HepG2 (cell line): ENCODE measurements at regions not wholly inside any gene's neighbourhood (a gene's known extent, or its start where the extent isn't known, plus 50 kb on each side); places are given as distances from the start of the nearest gene placed in this dataset.

Experiments used
- HNF4A ChIP-seq: sonication (generic); formaldehyde crosslinking; IDR thresholded peaks from 2 replicates; pipeline ENCODE4 v1.4.0; 2020; ENCODE audit warnings: missing genetic modification reagents
- KDM6A ChIP-seq: IDR thresholded peaks from 2 replicates; pipeline ENCODE4 v1.6.1; 2016; ENCODE audit warnings: low read depth
- RARA ChIP-seq: IDR thresholded peaks from 2 replicates; pipeline ENCODE4 v1.6.1; 2016; ENCODE audit warnings: missing genetic modification reagents, missing compliant biosample characterization
- SNAPC2 ChIP-seq: sonication (generic); formaldehyde crosslinking; IDR thresholded peaks from 2 replicates; pipeline ENCODE4 v1.8.1; 2022; ENCODE audit warnings: mild to moderate bottlenecking, missing genetic modification reagents
- TCF7 ChIP-seq: sonication (generic); IDR thresholded peaks from 2 replicates; pipeline ENCODE4 v1.6.1; 2016; ENCODE audit warnings: antibody characterized with exemption, low read depth
- TF ChIP-seq, protein P1 (sequence below): sonication (generic); formaldehyde crosslinking; IDR thresholded peaks from 2 replicates; pipeline ENCODE4 v1.4.0; 2020; ENCODE audit warnings: missing genetic modification reagents, borderline replicate concordance
- TF ChIP-seq, protein P2 (sequence below): sonication (generic); formaldehyde crosslinking; IDR thresholded peaks from 2 replicates; pipeline ENCODE4 v1.4.0; 2020; ENCODE audit warnings: mild to moderate bottlenecking, missing genetic modification reagents, borderline replicate concordance
- TF ChIP-seq, protein P3 (sequence below): sonication (generic); formaldehyde crosslinking; IDR thresholded peaks from 2 replicates; pipeline ENCODE4 v1.5.0; 2020; ENCODE audit warnings: missing genetic modification reagents
- TF ChIP-seq, protein P4 (sequence below), 2 experiments: sonication (generic) in 1 of 2; formaldehyde crosslinking in 1 of 2; IDR thresholded peaks; 2 replicates each; pipeline versions ENCODE4 v1.4.0 to v1.6.1; 2016 to 2020; ENCODE audit warnings: borderline replicate concordance in 1 of 2, low read depth in 1 of 2, mild to moderate bottlenecking in 1 of 2, missing genetic modification reagents in 1 of 2
- TF ChIP-seq, protein P5 (sequence below): IDR thresholded peaks from 2 replicates; pipeline ENCODE4 v1.6.1; 2016; ENCODE audit warnings: missing genetic modification reagents, missing compliant biosample characterization

DNA sequence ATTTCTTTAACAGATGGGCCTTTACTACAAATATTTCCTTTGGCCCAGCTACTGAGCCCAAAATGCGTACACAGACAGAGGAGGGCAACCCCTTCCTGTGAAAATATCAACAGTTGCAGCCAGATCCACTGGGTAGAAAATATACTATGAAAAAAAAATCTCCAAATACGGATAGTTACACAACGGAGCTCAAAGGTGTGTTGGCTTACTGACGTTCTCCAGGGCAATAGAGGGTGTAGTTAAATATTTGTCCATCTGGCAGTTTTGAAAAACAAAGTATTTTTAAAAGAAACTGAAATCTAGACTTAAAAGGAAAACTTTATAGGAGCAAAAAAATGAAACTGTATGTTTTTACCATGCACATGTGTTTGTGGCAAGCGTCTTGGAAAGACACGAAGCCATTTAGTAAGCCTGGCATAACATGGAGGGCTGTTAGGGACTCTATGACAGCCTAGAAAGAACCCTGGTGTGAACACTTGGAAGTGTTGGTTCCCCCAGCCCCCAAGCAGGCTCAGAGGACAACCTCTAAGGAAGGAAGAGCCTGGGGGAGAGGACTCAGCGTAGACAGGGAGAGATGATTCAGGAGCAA is 157.8 kb upstream of the TRPM3 start (continued):
- TF ChIP-seq, protein P1, sequence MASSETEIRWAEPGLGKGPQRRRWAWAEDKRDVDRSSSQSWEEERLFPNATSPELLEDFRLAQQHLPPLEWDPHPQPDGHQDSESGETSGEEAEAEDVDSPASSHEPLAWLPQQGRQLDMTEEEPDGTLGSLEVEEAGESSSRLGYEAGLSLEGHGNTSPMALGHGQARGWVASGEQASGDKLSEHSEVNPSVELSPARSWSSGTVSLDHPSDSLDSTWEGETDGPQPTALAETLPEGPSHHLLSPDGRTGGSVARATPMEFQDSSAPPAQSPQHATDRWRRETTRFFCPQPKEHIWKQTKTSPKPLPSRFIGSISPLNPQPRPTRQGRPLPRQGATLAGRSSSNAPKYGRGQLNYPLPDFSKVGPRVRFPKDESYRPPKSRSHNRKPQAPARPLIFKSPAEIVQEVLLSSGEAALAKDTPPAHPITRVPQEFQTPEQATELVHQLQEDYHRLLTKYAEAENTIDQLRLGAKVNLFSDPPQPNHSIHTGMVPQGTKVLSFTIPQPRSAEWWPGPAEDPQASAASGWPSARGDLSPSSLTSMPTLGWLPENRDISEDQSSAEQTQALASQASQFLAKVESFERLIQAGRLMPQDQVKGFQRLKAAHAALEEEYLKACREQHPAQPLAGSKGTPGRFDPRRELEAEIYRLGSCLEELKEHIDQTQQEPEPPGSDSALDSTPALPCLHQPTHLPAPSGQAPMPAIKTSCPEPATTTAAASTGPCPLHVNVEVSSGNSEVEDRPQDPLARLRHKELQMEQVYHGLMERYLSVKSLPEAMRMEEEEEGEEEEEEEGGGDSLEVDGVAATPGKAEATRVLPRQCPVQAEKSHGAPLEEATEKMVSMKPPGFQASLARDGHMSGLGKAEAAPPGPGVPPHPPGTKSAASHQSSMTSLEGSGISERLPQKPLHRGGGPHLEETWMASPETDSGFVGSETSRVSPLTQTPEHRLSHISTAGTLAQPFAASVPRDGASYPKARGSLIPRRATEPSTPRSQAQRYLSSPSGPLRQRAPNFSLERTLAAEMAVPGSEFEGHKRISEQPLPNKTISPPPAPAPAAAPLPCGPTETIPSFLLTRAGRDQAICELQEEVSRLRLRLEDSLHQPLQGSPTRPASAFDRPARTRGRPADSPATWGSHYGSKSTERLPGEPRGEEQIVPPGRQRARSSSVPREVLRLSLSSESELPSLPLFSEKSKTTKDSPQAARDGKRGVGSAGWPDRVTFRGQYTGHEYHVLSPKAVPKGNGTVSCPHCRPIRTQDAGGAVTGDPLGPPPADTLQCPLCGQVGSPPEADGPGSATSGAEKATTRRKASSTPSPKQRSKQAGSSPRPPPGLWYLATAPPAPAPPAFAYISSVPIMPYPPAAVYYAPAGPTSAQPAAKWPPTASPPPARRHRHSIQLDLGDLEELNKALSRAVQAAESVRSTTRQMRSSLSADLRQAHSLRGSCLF, result no peak
- TF ChIP-seq KDM6A (peak; percentile 67; the same call in 1 of the 2 replicates), TCF7 (peak; percentile 38; the same call in 1 of the 2 replicates), RARA (CRISPR knock-in tag) (peak; percentile 60), HNF4A (peak; percentile 91), SNAPC2 (CRISPR knock-in tag) (0 out of 2 replicates have a peak, but pooled peaks have one; percentile 24)
- TF ChIP-seq, protein P2, sequence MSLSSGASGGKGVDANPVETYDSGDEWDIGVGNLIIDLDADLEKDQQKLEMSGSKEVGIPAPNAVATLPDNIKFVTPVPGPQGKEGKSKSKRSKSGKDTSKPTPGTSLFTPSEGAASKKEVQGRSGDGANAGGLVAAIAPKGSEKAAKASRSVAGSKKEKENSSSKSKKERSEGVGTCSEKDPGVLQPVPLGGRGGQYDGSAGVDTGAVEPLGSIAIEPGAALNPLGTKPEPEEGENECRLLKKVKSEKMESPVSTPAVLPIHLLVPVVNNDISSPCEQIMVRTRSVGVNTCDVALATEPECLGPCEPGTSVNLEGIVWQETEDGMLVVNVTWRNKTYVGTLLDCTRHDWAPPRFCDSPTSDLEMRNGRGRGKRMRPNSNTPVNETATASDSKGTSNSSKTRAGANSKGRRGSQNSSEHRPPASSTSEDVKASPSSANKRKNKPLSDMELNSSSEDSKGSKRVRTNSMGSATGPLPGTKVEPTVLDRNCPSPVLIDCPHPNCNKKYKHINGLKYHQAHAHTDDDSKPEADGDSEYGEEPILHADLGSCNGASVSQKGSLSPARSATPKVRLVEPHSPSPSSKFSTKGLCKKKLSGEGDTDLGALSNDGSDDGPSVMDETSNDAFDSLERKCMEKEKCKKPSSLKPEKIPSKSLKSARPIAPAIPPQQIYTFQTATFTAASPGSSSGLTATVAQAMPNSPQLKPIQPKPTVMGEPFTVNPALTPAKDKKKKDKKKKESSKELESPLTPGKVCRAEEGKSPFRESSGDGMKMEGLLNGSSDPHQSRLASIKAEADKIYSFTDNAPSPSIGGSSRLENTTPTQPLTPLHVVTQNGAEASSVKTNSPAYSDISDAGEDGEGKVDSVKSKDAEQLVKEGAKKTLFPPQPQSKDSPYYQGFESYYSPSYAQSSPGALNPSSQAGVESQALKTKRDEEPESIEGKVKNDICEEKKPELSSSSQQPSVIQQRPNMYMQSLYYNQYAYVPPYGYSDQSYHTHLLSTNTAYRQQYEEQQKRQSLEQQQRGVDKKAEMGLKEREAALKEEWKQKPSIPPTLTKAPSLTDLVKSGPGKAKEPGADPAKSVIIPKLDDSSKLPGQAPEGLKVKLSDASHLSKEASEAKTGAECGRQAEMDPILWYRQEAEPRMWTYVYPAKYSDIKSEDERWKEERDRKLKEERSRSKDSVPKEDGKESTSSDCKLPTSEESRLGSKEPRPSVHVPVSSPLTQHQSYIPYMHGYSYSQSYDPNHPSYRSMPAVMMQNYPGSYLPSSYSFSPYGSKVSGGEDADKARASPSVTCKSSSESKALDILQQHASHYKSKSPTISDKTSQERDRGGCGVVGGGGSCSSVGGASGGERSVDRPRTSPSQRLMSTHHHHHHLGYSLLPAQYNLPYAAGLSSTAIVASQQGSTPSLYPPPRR, result peak; percentile 90
- TF ChIP-seq, protein P3, sequence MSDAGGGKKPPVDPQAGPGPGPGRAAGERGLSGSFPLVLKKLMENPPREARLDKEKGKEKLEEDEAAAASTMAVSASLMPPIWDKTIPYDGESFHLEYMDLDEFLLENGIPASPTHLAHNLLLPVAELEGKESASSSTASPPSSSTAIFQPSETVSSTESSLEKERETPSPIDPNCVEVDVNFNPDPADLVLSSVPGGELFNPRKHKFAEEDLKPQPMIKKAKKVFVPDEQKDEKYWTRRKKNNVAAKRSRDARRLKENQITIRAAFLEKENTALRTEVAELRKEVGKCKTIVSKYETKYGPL (CRISPR knock-in tag), result peak; percentile 87; the same call in 1 of the 2 replicates
- TF ChIP-seq, protein P4, sequence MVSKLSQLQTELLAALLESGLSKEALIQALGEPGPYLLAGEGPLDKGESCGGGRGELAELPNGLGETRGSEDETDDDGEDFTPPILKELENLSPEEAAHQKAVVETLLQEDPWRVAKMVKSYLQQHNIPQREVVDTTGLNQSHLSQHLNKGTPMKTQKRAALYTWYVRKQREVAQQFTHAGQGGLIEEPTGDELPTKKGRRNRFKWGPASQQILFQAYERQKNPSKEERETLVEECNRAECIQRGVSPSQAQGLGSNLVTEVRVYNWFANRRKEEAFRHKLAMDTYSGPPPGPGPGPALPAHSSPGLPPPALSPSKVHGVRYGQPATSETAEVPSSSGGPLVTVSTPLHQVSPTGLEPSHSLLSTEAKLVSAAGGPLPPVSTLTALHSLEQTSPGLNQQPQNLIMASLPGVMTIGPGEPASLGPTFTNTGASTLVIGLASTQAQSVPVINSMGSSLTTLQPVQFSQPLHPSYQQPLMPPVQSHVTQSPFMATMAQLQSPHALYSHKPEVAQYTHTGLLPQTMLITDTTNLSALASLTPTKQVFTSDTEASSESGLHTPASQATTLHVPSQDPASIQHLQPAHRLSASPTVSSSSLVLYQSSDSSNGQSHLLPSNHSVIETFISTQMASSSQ (IDR thresholded peaks at IDR 0.05; ENCODE audit: low read depth), result no peak
- TF ChIP-seq, protein P4 (CRISPR knock-in tag; IDR thresholded peaks at IDR 0.05; ENCODE audit: borderline replicate concordance), result peak; percentile 29; the same call in 1 of the 2 replicates
- TF ChIP-seq, protein P5, sequence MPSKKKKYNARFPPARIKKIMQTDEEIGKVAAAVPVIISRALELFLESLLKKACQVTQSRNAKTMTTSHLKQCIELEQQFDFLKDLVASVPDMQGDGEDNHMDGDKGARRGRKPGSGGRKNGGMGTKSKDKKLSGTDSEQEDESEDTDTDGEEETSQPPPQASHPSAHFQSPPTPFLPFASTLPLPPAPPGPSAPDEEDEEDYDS, result 0 out of 2 replicates have a peak, but pooled peaks have one; percentile 16
